Activated naive CD8-positive, alpha-beta T cell treated with anti-CD3 and anti-CD28 coated beads, Interleukin-2, amount 10 ng/mL, durations not matched to agents 7 days and 5 days (primary cell): ENCODE measurements at regions not wholly inside any gene's neighbourhood (a gene's known extent, or its start where the extent isn't known, plus 50 kb on each side); places are given as distances from the start of the nearest gene placed in this dataset.

Experiments
- ATAC-seq: fragments of 150-1000 bp; cut with Tn5 transposase; one replicate; pipeline ENCODE4 v1.10.0; 2021; ENCODE audit warnings: low read depth, moderate library complexity
- POLR2A ChIA-PET: fragments of 350-600 bp; sonication (Branson Sonifier 250); formaldehyde crosslinking; loops from one replicate; lab custom pipeline; 2021; ENCODE audit warnings: antibody characterized with exemption; lab: Charles Lee
- DNase-seq: peaks from one replicate; pipeline ENCODE4 v3.0.0; 2021
- H3K27ac Mint-ChIP-seq: one replicate; pipeline ENCODE4 v1.8.0; 2022; ENCODE audit warnings: mild to moderate bottlenecking, mixed read lengths
- H3K27me3 Mint-ChIP-seq: one replicate; pipeline ENCODE4 v1.8.0; 2022; ENCODE audit warnings: mild to moderate bottlenecking, moderate library complexity, mixed read lengths
- H3K36me3 Mint-ChIP-seq: one replicate; pipeline ENCODE4 v1.8.0; 2021; ENCODE audit warnings: mild to moderate bottlenecking, mixed read lengths
- H3K4me1 Mint-ChIP-seq: one replicate; pipeline ENCODE4 v1.8.0; 2021; ENCODE audit warnings: mixed read lengths
- H3K4me3 Mint-ChIP-seq: one replicate; pipeline ENCODE4 v1.8.0; 2022; ENCODE audit warnings: mild to moderate bottlenecking, moderate library complexity, mixed read lengths
- H3K9me3 Mint-ChIP-seq: one replicate; pipeline ENCODE4 v1.8.0; 2021; ENCODE audit warnings: mixed read lengths

GRCh38 chr1:81571946-81572345 is 228.8 kb upstream of the ADGRL2 start:
- no peak overlapping the region for H3K4me3 Mint-ChIP-seq
- ATAC-seq (no peak), DNase-seq (no peak)
- H3K9me3 Mint-ChIP-seq = no peaks in the 10 kb centered on the region
- no peak overlapping the region for H3K27ac Mint-ChIP-seq
- no peaks in the 10 kb centered on the region for H3K36me3 Mint-ChIP-seq
- H3K4me1 Mint-ChIP-seq = no peaks in the 10 kb centered on the region
- H3K27me3 Mint-ChIP-seq = no peaks in the 10 kb centered on the region
- POLR2A ChIA-PET = no interaction called here

DNA sequence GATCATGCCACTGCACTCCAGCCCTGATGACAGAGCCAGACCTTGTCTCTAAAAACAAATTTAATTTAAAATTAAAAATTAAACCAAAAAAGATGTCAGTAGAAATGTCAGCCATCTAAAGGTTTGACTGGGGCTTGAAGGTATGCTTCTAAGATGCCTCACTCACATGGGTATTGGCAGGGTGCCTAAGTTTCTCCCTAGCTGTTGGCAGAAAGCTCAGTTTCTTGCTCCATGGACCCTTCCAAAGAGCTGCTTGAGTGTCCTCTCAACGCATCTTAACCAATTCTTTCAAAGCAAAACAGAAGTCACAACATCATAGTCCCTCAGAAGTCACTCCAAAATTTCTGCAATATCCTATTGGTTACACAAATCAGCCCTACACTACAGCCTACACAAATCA is 231.0 kb upstream of the ADGRL2 start:
- no peaks in the 10 kb centered on the region for H3K4me1 Mint-ChIP-seq
- no peak for ATAC-seq
- POLR2A ChIA-PET = no interaction called here

GRCh38 chr1:81563632-81564031 is 237.1 kb upstream of the ADGRL2 start:
- no peak for DNase-seq
- ATAC-seq = no peak
- H3K4me1 Mint-ChIP-seq = no peaks in the 10 kb centered on the region
- H3K27ac Mint-ChIP-seq = no peak overlapping the region
- H3K27me3 Mint-ChIP-seq = no peaks in the 10 kb centered on the region
- no peaks in the 10 kb centered on the region for H3K9me3 Mint-ChIP-seq
- no peaks in the 10 kb centered on the region for H3K36me3 Mint-ChIP-seq
- no peak overlapping the region for H3K4me3 Mint-ChIP-seq
- POLR2A ChIA-PET = no interaction called here

More for the DNA sequence above, 231.0 kb upstream of the ADGRL2 start:
- no peak overlapping the region for H3K4me3 Mint-ChIP-seq
- H3K27me3 Mint-ChIP-seq = no peaks in the 10 kb centered on the region
- H3K36me3 Mint-ChIP-seq = no peaks in the 10 kb centered on the region
- DNase-seq = no peak
- no peaks in the 10 kb centered on the region for H3K9me3 Mint-ChIP-seq
- no peak overlapping the region for H3K27ac Mint-ChIP-seq

GRCh38 chr1:81562934-81563333 is 237.8 kb upstream of the ADGRL2 start:
- no peaks in the 10 kb centered on the region for H3K36me3 Mint-ChIP-seq
- POLR2A ChIA-PET = no interaction called here
- H3K27ac Mint-ChIP-seq = no peak overlapping the region
- H3K9me3 Mint-ChIP-seq = no peaks in the 10 kb centered on the region
- no peaks in the 10 kb centered on the region for H3K27me3 Mint-ChIP-seq
- H3K4me1 Mint-ChIP-seq = no peaks in the 10 kb centered on the region
- ATAC-seq (no peak), DNase-seq (no peak)
- no peak overlapping the region for H3K4me3 Mint-ChIP-seq

- no peak overlapping the region for H3K27ac Mint-ChIP-seq
- no peaks in the 10 kb centered on the region for H3K4me1 Mint-ChIP-seq
- no peak overlapping the region for H3K4me3 Mint-ChIP-seq
- no peaks in the 10 kb centered on the region for H3K9me3 Mint-ChIP-seq
- DNase-seq (no peak), ATAC-seq (no peak)
- POLR2A ChIA-PET = no interaction called here
- H3K27me3 Mint-ChIP-seq = no peaks in the 10 kb centered on the region
- H3K36me3 Mint-ChIP-seq = no peaks in the 10 kb centered on the region
Measured at GRCh38 chr1:81560629-81561028, 240.1 kb upstream of the ADGRL2 start.

DNA sequence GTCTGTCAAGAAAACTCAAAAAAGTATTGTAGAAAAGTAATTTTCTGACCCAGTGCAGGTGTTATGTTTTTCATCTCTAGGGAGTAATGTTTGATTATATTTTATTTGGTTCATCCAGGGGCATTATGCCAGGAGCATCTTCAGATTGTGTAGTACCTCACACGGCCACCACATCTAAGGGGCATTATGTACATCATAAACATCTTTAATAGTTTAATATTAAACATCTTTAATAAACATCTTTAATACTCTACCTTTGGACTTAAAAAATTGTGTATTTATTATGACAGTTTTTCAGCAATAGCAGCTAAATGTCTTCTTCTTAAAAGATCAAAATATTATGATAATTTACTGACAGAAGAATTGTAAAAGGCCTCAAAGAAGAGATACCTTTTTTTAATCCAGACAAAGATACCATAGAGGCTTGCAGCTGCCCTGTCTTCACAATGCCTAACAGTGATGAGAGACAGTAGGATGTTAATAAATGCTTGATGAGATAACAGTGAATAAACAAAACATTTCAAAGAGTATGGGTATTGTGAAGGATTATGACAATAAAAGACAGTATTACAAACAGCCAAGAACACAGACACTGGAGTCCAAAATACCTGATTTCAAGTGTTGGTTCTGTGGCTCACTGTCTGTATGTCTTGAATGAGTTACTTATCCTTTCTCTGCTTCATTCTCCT is 240.9 kb upstream of the ADGRL2 start:
- Mint-ChIP-seq H3K4me1 (no peaks in the 10 kb centered on the region), H3K27ac (no peak overlapping the region), H3K27me3 (no peaks in the 10 kb centered on the region), H3K4me3 (no peak overlapping the region), H3K36me3 (no peaks in the 10 kb centered on the region), H3K9me3 (no peaks in the 10 kb centered on the region)
- POLR2A ChIA-PET = no interaction called here
- no peak for ATAC-seq
- DNase-seq = no peak

DNA sequence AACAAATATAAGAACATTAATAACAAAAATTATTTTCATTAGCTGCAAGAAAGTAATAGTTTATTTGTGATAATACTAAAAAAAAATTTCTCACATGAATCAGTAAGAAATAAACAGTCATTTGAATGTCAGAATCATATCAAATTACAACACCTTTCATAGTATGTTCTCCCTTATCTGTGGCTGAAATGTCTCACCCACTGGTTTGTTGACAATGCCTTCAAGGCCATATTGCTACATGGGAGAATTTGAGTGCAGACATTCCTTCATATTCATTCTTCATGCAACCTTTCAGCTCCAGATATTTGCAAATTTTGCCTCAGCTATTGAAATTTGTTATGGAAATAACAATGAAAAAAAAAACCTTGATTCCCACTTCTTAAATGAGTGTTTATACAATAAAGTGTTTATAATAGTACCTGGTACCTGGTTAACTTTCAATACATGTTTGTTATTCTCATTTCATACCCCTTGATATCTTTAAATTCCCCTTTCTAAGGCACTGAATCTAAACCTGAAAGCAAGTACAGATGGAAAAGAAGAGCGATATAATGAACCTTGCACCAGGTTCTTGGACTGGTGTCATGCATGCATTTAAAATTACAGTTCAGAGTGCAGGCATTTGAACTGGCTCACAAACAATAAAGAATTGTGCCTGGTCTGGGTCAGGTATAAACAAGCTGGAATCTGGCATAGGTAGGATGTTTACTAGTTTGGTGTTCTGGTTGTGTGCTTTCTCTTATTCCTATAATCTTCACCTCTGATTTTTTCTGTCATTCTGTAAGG is 242.2 kb upstream of the ADGRL2 start:
- no peak for DNase-seq
- no peak overlapping the region for H3K4me3 Mint-ChIP-seq
- POLR2A ChIA-PET = no interaction called here
- no peaks in the 10 kb centered on the region for H3K4me1 Mint-ChIP-seq
- no peaks in the 10 kb centered on the region for H3K9me3 Mint-ChIP-seq
- ATAC-seq = no peak
- no peak overlapping the region for H3K27ac Mint-ChIP-seq
- H3K27me3 Mint-ChIP-seq = no peaks in the 10 kb centered on the region
- no peaks in the 10 kb centered on the region for H3K36me3 Mint-ChIP-seq

- POLR2A ChIA-PET = no interaction called here
- Mint-ChIP-seq H3K4me3 (no peak overlapping the region), H3K9me3 (no peaks in the 10 kb centered on the region), H3K4me1 (no peaks in the 10 kb centered on the region), H3K27ac (no peak overlapping the region), H3K27me3 (no peaks in the 10 kb centered on the region), H3K36me3 (no peaks in the 10 kb centered on the region)
- no peak for ATAC-seq
- no peak for DNase-seq
Measured at GRCh38 chr1:81556968-81557367, 243.8 kb upstream of the ADGRL2 start.

DNA sequence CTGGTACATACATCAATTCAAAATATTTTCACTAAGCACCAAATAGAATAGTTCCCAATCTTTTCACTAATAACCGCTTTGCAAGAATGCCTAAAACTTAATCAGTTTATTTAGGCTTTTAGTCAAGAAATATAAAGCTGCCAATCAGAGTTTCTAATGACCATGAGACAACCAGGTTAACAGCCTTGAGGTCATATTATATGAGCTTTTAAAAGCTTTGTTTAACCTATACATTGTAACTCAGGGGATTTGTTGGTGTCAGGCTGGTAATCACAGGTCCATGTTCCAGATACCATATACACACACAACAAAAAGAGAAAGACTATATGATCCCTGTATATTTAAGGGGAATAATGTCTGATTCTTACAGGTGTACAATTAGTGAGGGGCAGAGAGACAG is 246.2 kb upstream of the ADGRL2 start:
- H3K27ac Mint-ChIP-seq = no peak overlapping the region

DNA sequence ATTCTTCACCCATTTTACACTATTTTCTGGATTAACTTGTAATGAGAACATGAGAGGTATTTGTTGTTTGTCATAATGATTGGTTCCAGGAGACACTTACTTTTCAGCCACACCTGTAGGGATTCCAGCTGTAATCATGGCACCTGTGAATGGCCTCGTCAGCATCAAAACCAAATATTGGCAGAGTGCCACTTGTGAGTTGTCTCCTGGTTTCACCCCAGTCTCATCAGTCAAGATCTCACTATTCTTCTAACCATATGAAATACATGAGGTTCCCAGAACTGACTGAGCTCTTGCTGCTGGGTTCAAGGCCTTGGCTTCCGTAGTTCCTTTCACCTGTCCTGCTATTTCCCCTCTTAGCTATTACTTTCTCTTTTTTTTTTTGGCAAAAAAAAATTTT is 246.6 kb upstream of the ADGRL2 start:
- POLR2A ChIA-PET = no interaction called here

More for the DNA sequence above, 246.2 kb upstream of the ADGRL2 start:
- POLR2A ChIA-PET = no interaction called here
- ATAC-seq (no peak), DNase-seq (no peak)
- Mint-ChIP-seq H3K27me3 (no peaks in the 10 kb centered on the region), H3K9me3 (no peaks in the 10 kb centered on the region), H3K36me3 (no peaks in the 10 kb centered on the region), H3K4me1 (no peaks in the 10 kb centered on the region), H3K4me3 (no peak overlapping the region)

DNA sequence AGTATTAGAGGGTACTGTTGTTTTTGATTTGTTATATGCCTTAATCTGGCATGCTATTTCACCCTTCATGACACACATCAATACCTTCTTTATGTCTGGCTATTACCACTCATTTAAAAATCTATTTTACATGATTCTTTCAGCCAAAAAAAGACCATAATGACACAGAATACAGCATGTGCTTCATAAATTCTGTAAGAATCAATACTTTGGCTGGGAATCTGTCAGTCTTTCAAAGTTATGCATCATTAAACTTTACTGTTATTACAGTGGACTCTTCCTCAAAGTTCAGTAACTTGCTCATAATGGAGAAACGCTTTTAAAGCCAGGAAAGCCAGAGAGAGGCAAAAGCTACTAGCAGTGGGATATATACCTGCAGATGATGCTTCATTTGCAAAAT is 247.2 kb upstream of the ADGRL2 start:
- no peak for ATAC-seq
- POLR2A ChIA-PET = no interaction called here
- Mint-ChIP-seq H3K4me1 (no peaks in the 10 kb centered on the region), H3K36me3 (no peaks in the 10 kb centered on the region), H3K4me3 (no peak overlapping the region), H3K27me3 (no peaks in the 10 kb centered on the region), H3K9me3 (no peaks in the 10 kb centered on the region), H3K27ac (no peak overlapping the region)
- no peak for DNase-seq

More for the DNA sequence above, 246.6 kb upstream of the ADGRL2 start:
- DNase-seq (no peak), ATAC-seq (no peak)
- no peaks in the 10 kb centered on the region for H3K27me3 Mint-ChIP-seq
- H3K4me1 Mint-ChIP-seq = no peaks in the 10 kb centered on the region
- H3K36me3 Mint-ChIP-seq = no peaks in the 10 kb centered on the region
- no peak overlapping the region for H3K4me3 Mint-ChIP-seq
- no peaks in the 10 kb centered on the region for H3K9me3 Mint-ChIP-seq
- no peak overlapping the region for H3K27ac Mint-ChIP-seq

DNA sequence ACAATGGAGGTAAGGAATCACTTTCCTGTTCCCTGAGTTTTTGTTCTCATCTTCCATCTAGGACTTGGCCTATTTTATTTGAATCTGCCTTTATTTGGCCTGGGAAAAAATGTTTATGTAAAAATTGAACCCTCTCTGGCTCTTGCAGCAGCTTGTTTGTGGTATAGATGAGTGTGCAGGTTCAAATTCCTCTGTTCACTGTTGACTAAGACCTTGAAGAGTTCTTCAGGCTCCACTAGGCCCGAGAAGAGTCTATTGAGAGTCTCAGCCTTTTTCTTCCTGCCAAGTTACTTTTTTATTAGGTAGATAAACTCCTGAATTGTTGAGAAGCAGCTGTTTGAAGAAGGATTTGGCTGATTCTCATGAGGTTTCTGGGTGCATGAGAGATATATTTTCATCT is 248.8 kb upstream of the ADGRL2 start:
- no peak overlapping the region for H3K27ac Mint-ChIP-seq
- POLR2A ChIA-PET = no interaction called here
- DNase-seq (no peak), ATAC-seq (no peak)
- no peaks in the 10 kb centered on the region for H3K9me3 Mint-ChIP-seq
- H3K27me3 Mint-ChIP-seq = no peaks in the 10 kb centered on the region
- no peaks in the 10 kb centered on the region for H3K4me1 Mint-ChIP-seq
- no peaks in the 10 kb centered on the region for H3K36me3 Mint-ChIP-seq
- no peak overlapping the region for H3K4me3 Mint-ChIP-seq

DNA sequence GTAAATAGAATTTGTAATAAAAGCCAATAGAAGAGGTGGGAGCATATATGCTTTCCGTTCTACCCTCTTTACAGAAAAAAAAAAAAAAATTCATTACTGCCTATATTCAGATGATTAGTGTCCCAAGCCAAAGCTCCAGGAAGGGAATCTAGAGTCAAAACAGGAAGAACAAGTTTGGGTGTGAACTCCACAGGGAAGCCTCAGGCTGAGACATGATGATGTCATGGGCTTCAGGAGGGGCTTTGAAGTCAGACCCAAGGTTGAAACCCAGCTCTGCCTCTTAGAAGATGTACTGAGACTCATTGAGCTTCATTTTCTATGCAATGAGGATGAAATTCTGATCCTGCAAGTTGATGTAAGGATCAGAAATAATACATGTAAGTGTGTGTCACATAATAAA is 250.0 kb upstream of the ADGRL2 start:
- Mint-ChIP-seq H3K36me3 (no peaks in the 10 kb centered on the region), H3K4me3 (no peak overlapping the region), H3K27me3 (no peaks in the 10 kb centered on the region), H3K4me1 (no peaks in the 10 kb centered on the region), H3K27ac (no peak overlapping the region), H3K9me3 (no peaks in the 10 kb centered on the region)
- POLR2A ChIA-PET = no interaction called here
- ATAC-seq = no peak
- no peak for DNase-seq

- Mint-ChIP-seq H3K27ac (no peak overlapping the region), H3K4me1 (no peaks in the 10 kb centered on the region), H3K9me3 (no peaks in the 10 kb centered on the region), H3K27me3 (no peaks in the 10 kb centered on the region), H3K4me3 (no peak overlapping the region), H3K36me3 (no peaks in the 10 kb centered on the region)
- DNase-seq = no peak
- POLR2A ChIA-PET = no interaction called here
- no peak for ATAC-seq
Measured at GRCh38 chr1:81549588-81550127, 251.1 kb upstream of the ADGRL2 start.
